ENCODE measurements at regions not wholly inside any gene's neighbourhood (a gene's known extent, or its start where the extent isn't known, plus 50 kb on each side); places are given as distances from the start of the nearest gene placed in this dataset.

DNA sequence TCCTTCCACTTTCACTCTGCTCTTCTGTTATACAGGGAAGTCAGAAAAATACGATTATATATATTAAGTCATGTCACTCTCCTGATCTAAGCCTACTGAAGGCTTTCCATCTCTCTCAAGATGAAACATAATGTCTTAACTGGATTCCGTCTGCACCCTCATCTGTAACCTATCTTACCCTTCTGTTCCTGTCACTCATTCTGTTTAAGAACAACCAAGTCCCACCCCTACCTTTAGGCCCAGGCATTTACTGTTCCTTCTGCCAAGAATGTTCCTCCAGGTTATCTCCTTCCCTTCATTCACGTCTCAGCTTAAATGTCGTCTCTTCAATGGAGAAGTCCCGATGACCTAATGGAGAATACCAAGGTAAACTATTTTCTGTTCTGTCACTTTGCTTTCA, 1802.4 kb downstream of the MRPL39 start:
- H3K4me1 ChIP-seq (ENCODE audit: insufficient read depth): no peaks in the 10 kb centered on the region
- no peaks in the 10 kb centered on the region for H3K36me3 ChIP-seq
- intact Hi-C loops (cut with DNase I): no loop called here
- H3K27me3 ChIP-seq: no peaks in the 10 kb centered on the region
- H3K9me3 ChIP-seq: no peaks in the 10 kb centered on the region
- no peak overlapping the region for H3K4me3 ChIP-seq
- TF ChIP-seq EP300 (IDR thresholded peaks at IDR 0.05) (no peak), POLR2A (IDR thresholded peaks at IDR 0.05) (no peak)
- TF ChIP-seq, protein P1, sequence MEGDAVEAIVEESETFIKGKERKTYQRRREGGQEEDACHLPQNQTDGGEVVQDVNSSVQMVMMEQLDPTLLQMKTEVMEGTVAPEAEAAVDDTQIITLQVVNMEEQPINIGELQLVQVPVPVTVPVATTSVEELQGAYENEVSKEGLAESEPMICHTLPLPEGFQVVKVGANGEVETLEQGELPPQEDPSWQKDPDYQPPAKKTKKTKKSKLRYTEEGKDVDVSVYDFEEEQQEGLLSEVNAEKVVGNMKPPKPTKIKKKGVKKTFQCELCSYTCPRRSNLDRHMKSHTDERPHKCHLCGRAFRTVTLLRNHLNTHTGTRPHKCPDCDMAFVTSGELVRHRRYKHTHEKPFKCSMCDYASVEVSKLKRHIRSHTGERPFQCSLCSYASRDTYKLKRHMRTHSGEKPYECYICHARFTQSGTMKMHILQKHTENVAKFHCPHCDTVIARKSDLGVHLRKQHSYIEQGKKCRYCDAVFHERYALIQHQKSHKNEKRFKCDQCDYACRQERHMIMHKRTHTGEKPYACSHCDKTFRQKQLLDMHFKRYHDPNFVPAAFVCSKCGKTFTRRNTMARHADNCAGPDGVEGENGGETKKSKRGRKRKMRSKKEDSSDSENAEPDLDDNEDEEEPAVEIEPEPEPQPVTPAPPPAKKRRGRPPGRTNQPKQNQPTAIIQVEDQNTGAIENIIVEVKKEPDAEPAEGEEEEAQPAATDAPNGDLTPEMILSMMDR (IDR thresholded peaks at IDR 0.05): no peak
- DNase-seq: no peak
- 77 to 79% (median 78%) methylated on average over 5 of the region's 5 CpGs for WGBS, 3 donors
- no peak overlapping the region for H3K27ac ChIP-seq

DNA sequence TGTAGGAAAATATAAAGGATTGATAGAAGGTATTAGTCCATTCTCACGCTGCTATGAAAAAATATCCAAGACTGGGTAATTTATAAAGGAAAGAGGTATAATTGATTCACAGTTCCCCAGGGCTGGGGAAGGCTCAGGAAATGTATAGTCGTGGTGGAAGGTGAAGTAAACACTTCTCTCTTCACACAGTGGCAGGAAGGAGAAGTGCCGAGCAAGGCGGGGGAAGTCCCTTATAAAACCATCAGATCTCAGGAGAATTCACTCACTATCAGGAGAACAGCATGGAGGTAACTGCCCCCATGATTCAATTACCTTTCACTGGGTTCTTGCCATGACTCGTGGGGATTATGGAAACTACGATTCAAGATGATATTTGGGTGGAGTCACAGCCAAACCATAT, 1806.0 kb downstream of the MRPL39 start:
- DNase-seq: no peak
- no peaks in the 10 kb centered on the region for H3K9me3 ChIP-seq
- H3K4me3 ChIP-seq: no peak overlapping the region
- 72 to 80% (median 76%) methylated on average over 6 of the region's 6 CpGs for WGBS, 3 donors
- H3K4me1 ChIP-seq (ENCODE audit: insufficient read depth): no peaks in the 10 kb centered on the region
- H3K27me3 ChIP-seq: no peaks in the 10 kb centered on the region
- TF ChIP-seq EP300 (IDR thresholded peaks at IDR 0.05): no peak
- TF ChIP-seq POLR2A (IDR thresholded peaks at IDR 0.05): no peak
- TF ChIP-seq, protein P1 (IDR thresholded peaks at IDR 0.05): no peak
- H3K27ac ChIP-seq: no peak overlapping the region
- intact Hi-C loops (cut with DNase I): no loop called here
- no peaks in the 10 kb centered on the region for H3K36me3 ChIP-seq

DNA sequence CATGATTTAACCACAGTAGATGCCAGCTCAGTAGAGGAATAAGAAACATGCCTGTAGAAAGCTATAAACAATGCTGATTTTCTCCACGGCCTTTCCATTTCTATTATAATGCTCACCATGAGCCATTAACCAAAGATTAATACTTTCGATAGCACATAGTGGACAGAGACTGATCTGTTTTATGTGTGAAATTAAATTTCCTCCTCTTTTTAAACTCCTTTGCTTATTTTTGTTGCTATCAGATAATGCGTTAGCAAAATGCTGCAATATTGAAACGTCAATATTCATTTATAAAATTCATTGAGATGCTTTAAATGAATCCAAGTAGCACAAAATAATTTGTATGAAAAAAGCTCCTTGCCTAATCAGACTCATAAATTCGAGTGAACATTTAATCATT, 1807.9 kb downstream of the MRPL39 start:
- 74 to 78% (median 77%) methylated on average over 5 of the region's 5 CpGs for WGBS, 3 donors
- DNase-seq: no peak
- no peak overlapping the region for H3K27ac ChIP-seq
- H3K4me3 ChIP-seq: no peak overlapping the region
- intact Hi-C loops (cut with DNase I): no loop called here
- H3K9me3 ChIP-seq: no peaks in the 10 kb centered on the region
- no peaks in the 10 kb centered on the region for H3K27me3 ChIP-seq
- H3K4me1 ChIP-seq (ENCODE audit: insufficient read depth): no peaks in the 10 kb centered on the region
- no peaks in the 10 kb centered on the region for H3K36me3 ChIP-seq
- TF ChIP-seq, protein P1 (IDR thresholded peaks at IDR 0.05): no peak
- TF ChIP-seq POLR2A (IDR thresholded peaks at IDR 0.05) (no peak), EP300 (IDR thresholded peaks at IDR 0.05) (no peak)

DNA sequence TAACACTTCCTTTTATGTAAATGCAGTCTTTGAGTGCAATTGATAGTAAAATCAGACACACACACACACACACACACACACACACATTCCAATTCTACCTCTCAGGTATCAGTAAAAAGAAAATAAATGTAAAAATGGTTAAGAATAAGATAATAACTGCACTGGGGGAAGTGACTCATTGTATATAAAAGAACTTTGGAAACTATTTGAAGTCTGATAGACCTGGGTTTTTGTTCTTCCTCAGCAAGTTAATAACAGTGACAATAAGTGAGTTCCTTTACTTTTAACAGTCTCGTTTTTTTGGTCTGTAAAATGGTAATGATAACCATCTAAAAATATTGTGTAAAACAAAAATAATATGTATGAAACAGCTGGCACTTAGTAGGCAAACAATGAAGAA, 1815.0 kb downstream of the MRPL39 start:
- H3K4me3 ChIP-seq: no peak overlapping the region
- H3K36me3 ChIP-seq: no peaks in the 10 kb centered on the region
- no peak overlapping the region for H3K27ac ChIP-seq
- no peak for DNase-seq
- no peaks in the 10 kb centered on the region for H3K9me3 ChIP-seq
- no peaks in the 10 kb centered on the region for H3K27me3 ChIP-seq
- no peak for TF ChIP-seq POLR2A (IDR thresholded peaks at IDR 0.05)
- TF ChIP-seq, protein P1 (IDR thresholded peaks at IDR 0.05): no peak
- TF ChIP-seq EP300 (IDR thresholded peaks at IDR 0.05): no peak
- H3K4me1 ChIP-seq (ENCODE audit: insufficient read depth): no peaks in the 10 kb centered on the region
- WGBS, 3 donors: 15 to 33% (median 18%) methylated on average over 1 of the region's 1 CpG
- intact Hi-C loops (cut with DNase I): no loop called here

DNA sequence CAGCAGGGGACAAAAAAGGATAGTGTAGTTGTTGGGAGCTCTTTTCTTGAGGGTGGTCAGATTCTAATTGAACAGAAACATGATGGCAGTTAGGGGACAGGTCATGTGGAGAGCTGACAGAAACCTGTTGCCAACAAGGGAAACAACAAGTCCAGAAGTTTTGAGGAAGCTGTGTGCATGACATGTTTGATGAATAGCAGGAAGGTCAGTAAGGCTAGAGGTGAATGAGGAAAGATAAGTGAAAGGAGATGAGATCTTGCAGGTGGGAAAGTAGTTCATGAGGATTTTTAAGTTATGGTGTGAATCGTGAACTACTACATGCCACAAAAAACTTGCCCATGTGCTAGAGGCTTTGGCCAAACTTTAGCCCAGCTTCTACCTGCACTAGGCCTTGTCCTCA, 1817.4 kb downstream of the MRPL39 start:
- TF ChIP-seq, protein P1 (IDR thresholded peaks at IDR 0.05): no peak
- no peak for TF ChIP-seq POLR2A (IDR thresholded peaks at IDR 0.05)
- TF ChIP-seq EP300 (IDR thresholded peaks at IDR 0.05): no peak
- Histone ChIP-seq H3K27me3 (no peaks in the 10 kb centered on the region), H3K36me3 (no peaks in the 10 kb centered on the region), H3K4me3 (no peak overlapping the region), H3K4me1 (ENCODE audit: insufficient read depth) (no peaks in the 10 kb centered on the region), H3K9me3 (no peaks in the 10 kb centered on the region), H3K27ac (no peak overlapping the region)
- intact Hi-C loops (cut with DNase I): no loop called here
- no peak for DNase-seq
- WGBS, 3 donors: 79 to 92% (median 84%) methylated on average over 1 of the region's 1 CpG
